HepG2 (cell line): ENCODE measurements at regions not wholly inside any gene's neighbourhood (a gene's known extent, or its start where the extent isn't known, plus 50 kb on each side); places are given as distances from the start of the nearest gene placed in this dataset.

Source experiments
- ATAC-seq: fragments of 200-7000 bp; cut with Tn5 transposase; 3 replicates; pipeline ENCODE4 v1.9.1; 2020; ENCODE audit warnings: mild to moderate bottlenecking, moderate library complexity
- BruUV-seq: library from RNA; stranded (reverse); fragments of 400-500 nt; replicated peaks from 2 replicates; lab custom pipeline; 2021; lab: Mats Ljungman, UMichigan
- CTCF ChIA-PET: fragments of 300-600 bp; formaldehyde crosslinking; extraction: SDS; loops from one replicate; lab custom pipeline; 2021; ENCODE audit warnings: low total read pairs, inconsistent platforms, low intra/inter-chr PET ratio; lab: Yijun Ruan, JAX
- POLR2A ChIA-PET: fragments of 350-600 bp; sonication (Branson Sonifier 250); formaldehyde crosslinking; loops from one replicate; lab custom pipeline; 2020; ENCODE audit warnings: antibody characterized with exemption, inconsistent platforms; lab: Yijun Ruan, JAX
- DNase-seq: peaks from one replicate; pipeline ENCODE4 v3.0.0-alpha.2; 2015; ENCODE audit warnings: low spot score
- FAIRE-seq: peaks from 3 replicates; lab custom pipeline; 2011; peaks lifted over from hg19 to GRCh38; lab: Jason Lieb, UNC
- H2AFZ ChIP-seq: one replicate; pipeline ENCODE4 v1.6.1; 2011; ENCODE audit warnings: low read length, inconsistent platforms
- H3K27ac ChIP-seq: fragments of 300-600 bp; 3 replicates; pipeline ENCODE4 v1.8.0; 2011; ENCODE audit warnings: mixed run types, mild to moderate bottlenecking, mixed read lengths, low read length, inconsistent platforms; ENCODE audit not compliant: insufficient read depth; ENCODE audit errors: extremely low read length
- H3K27me3 ChIP-seq, 2 experiments: fragments of 200-600 bp in 1 of 2; 2 replicates in 1 of 2; 3 replicates in 1 of 2; pipeline versions ENCODE4 v1.6.0 to v1.8.0; 2011; ENCODE audit warnings: low read length in 2 of 2, mild to moderate bottlenecking in 2 of 2, moderate library complexity in 2 of 2, inconsistent platforms in 1 of 2; ENCODE audit not compliant: insufficient read depth in 2 of 2, control insufficient read depth in 1 of 2
- H3K36me3 ChIP-seq, 2 experiments: fragments of 200-600 bp in 1 of 2; replicated peaks in 1 of 2; 2 replicates in 1 of 2; 3 replicates in 1 of 2; pipeline versions ENCODE4 v1.5.1 to v1.8.0; 2011; ENCODE audit warnings: low read length in 2 of 2, inconsistent platforms in 1 of 2; ENCODE audit not compliant: insufficient read depth in 2 of 2, control insufficient read depth in 1 of 2
- H3K4me1 ChIP-seq: 2 replicates; pipeline ENCODE4 v1.5.1; 2012; ENCODE audit warnings: low read length, inconsistent platforms; ENCODE audit not compliant: insufficient read depth
- H3K4me2 ChIP-seq: 2 replicates; pipeline ENCODE4 v1.6.0; 2011; ENCODE audit warnings: low read depth, low read length, inconsistent platforms
- H3K4me3 ChIP-seq, 3 experiments: fragments of 200-600 bp in 1 of 3; sonication (generic), shearing (Covaris generic) in 1 of 3; replicated peaks in 1 of 3; 2 replicates each; pipeline ENCODE4 v1.5.1; 2011 to 2016; ENCODE audit warnings: low read length in 3 of 3, inconsistent platforms in 2 of 3, low read depth in 2 of 3, mild to moderate bottlenecking in 2 of 3, control low read depth in 1 of 3, mixed read lengths in 1 of 3; ENCODE audit not compliant: insufficient read depth in 1 of 3
- H3K79me2 ChIP-seq: one replicate; pipeline ENCODE4 v1.6.1; 2011; ENCODE audit warnings: low read length, inconsistent platforms; ENCODE audit not compliant: insufficient read depth
- H3K9ac ChIP-seq: 2 replicates; pipeline ENCODE4 v1.6.0; 2011; ENCODE audit warnings: mild to moderate bottlenecking, low read depth, low read length, inconsistent platforms; ENCODE audit not compliant: insufficient read depth
- H3K9me3 ChIP-seq: 2 replicates; pipeline ENCODE4 v1.5.1; 2012; ENCODE audit warnings: mild to moderate bottlenecking, low read length
- H4K20me1 ChIP-seq: 2 replicates; pipeline ENCODE4 v1.6.0; 2011; ENCODE audit warnings: inconsistent platforms, mild to moderate bottlenecking, low read length, moderate library complexity; ENCODE audit not compliant: insufficient read depth
- HHEX ChIP-seq: IDR thresholded peaks from 2 replicates; pipeline ENCODE4 v1.6.1; 2016; ENCODE audit warnings: control low read depth
- NFE2 ChIP-seq: sonication (generic); formaldehyde crosslinking; IDR thresholded peaks from 2 replicates; pipeline ENCODE4 v1.4.0; 2020; ENCODE audit warnings: missing genetic modification reagents
- TEAD2 ChIP-seq: sonication (generic); formaldehyde crosslinking; IDR thresholded peaks from 2 replicates; pipeline ENCODE4 v1.9.0; 2021; ENCODE audit warnings: missing genetic modification reagents
- TSC22D2 ChIP-seq: sonication (generic); formaldehyde crosslinking; IDR thresholded peaks from 2 replicates; pipeline ENCODE4 v1.5.1; 2020; ENCODE audit warnings: missing genetic modification reagents, mild to moderate bottlenecking, borderline replicate concordance
- ZFP82 ChIP-seq: sonication (generic); formaldehyde crosslinking; IDR thresholded peaks from 2 replicates; pipeline ENCODE4 v1.5.1; 2020; ENCODE audit warnings: mild to moderate bottlenecking, missing genetic modification reagents, borderline replicate concordance
- ZNF138 ChIP-seq: sonication (generic); formaldehyde crosslinking; IDR thresholded peaks from 2 replicates; pipeline ENCODE4 v1.5.0; 2020; ENCODE audit warnings: mild to moderate bottlenecking, low read depth, missing genetic modification reagents
- ZNF550 ChIP-seq: sonication (generic); formaldehyde crosslinking; IDR thresholded peaks from 2 replicates; pipeline ENCODE4 v1.4.0; 2020; ENCODE audit warnings: mild to moderate bottlenecking, missing genetic modification reagents, borderline replicate concordance
- ZSCAN22 ChIP-seq: sonication (generic); formaldehyde crosslinking; IDR thresholded peaks from 2 replicates; pipeline ENCODE4 v1.4.0; 2020; ENCODE audit warnings: mild to moderate bottlenecking, missing genetic modification reagents
- WGBS: methylation state at CpG from one replicate; pipeline ENCODE4 v1.1.6; 2017; ENCODE audit warnings: low lambda C conversion rate; 5-methylcytosine and 5-hydroxymethylcytosine counted together
- in situ Hi-C: cut with HindIII; loops from 2 replicates; pipeline ENCODE4 v1.10.0; 2017; ENCODE audit warnings: low pct_unique_long_range_greater_than_20kb; ENCODE audit not compliant: extremely low pct_ligation_motif_present
- intact Hi-C: fragments of 100-400 bp; cut with micrococcal nuclease; formaldehyde crosslinking; loops from one replicate; pipeline ENCODE4 v1.10.0; 2022; ENCODE audit not compliant: unreplicated experiment
- TF ChIP-seq, protein P1 (sequence below): sonication (generic); formaldehyde crosslinking; IDR thresholded peaks from 2 replicates; pipeline ENCODE4 v1.4.0; 2020; ENCODE audit warnings: mild to moderate bottlenecking, missing genetic modification reagents

DNA sequence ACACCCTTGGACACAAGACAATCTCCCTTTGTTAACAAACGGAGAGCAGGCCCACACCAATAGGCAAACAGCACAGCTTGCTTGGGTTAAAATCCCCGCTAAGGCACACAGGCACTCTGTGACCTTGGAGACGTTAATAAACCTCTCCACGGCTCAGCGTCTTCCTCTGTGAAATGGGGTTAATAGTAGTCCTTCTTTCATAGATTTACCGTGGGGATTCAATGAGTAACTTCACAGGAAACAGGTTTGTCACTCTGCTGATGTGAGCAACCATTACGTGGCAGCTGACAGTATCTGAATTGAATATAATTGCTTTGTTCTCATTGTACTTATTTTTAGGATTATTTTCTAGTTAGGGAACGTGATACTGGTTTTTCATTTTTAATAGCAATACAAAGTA, 65.2 kb upstream of the ADRA1B start:
- FAIRE-seq (no peak), DNase-seq (no peak), ATAC-seq (no peak)
- Histone ChIP-seq H3K27ac (no peak overlapping the region), H2AFZ (no peak overlapping the region), H3K36me3 (no peaks in the 10 kb centered on the region), H4K20me1 (no peaks in the 10 kb centered on the region), H3K79me2 (no peaks in the 10 kb centered on the region), H3K9me3 (no peaks in the 10 kb centered on the region)
- CTCF ChIA-PET: no interaction called here
- intact Hi-C loops (no loop called here), in situ Hi-C loops (no loop called here)
- TF ChIP-seq TSC22D2 (CRISPR knock-in tag) (no peak), ZSCAN22 (CRISPR knock-in tag) (no peak), ZFP82 (CRISPR knock-in tag) (no peak)
- TF ChIP-seq, all 625 proteins: peak for 0
- no TSS peak for BruUV-seq
- Histone ChIP-seq H3K4me3 (no peak overlapping the region), H3K27me3 (no peaks in the 10 kb centered on the region; a peak in 1 of 5 replicates), H3K4me1 (no peaks in the 10 kb centered on the region), H3K9ac (no peak overlapping the region), H3K4me2 (no peak overlapping the region)
- 1% methylated on average over 8 of the region's 8 CpGs for WGBS
- POLR2A ChIA-PET: no interaction called here

DNA sequence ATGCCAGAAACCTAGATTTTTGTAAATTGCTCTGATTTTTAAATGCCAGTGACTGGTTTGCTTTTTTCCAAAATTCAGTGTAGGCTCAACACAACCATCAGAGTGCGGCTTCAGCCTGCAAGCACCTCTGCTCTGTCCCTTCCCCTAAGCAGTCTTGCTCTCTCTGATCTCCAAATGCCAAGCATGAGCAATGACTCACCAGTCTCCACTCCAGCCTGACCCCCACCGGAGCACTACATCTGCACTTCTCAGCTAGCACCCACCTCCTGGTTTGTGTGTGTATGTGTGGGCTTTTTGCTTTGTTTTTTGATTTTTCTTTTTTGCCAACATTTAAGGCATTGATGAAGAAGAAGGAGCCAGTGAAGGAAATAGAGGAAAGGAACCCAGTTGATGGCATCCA, 61.4 kb upstream of the ADRA1B start:
- in situ Hi-C loops: no loop called here
- Histone ChIP-seq H3K4me3 (no peak overlapping the region), H3K36me3 (no peaks in the 10 kb centered on the region), H4K20me1 (no peaks in the 10 kb centered on the region), H3K79me2 (no peaks in the 10 kb centered on the region), H3K9me3 (no peaks in the 10 kb centered on the region), H3K4me1 (no peaks in the 10 kb centered on the region), H3K27me3 (no peaks in the 10 kb centered on the region), H3K9ac (no peak overlapping the region), H3K27ac (no peak overlapping the region), H3K4me2 (no peak overlapping the region), H2AFZ (no peak overlapping the region)
- ATAC-seq (no peak), DNase-seq (no peak), FAIRE-seq (no peak)
- BruUV-seq: no TSS peak
- WGBS: 0% methylated on average over 2 of the region's 2 CpGs
- ChIA-PET CTCF (no interaction called here), POLR2A (no interaction called here)
- intact Hi-C loops: no loop called here
- TF ChIP-seq ZNF138 (CRISPR knock-in tag) (no peak), NFE2 (CRISPR knock-in tag) (no peak), HHEX (CRISPR knock-in tag) (no peak), ZNF550 (CRISPR knock-in tag) (no peak), TEAD2 (CRISPR knock-in tag) (no peak)
- TF ChIP-seq, protein P1, sequence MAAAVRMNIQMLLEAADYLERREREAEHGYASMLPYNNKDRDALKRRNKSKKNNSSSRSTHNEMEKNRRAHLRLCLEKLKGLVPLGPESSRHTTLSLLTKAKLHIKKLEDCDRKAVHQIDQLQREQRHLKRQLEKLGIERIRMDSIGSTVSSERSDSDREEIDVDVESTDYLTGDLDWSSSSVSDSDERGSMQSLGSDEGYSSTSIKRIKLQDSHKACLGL: no peak
